Neutrophil (primary cell): ENCODE measurements at regions not wholly inside any gene's neighbourhood (a gene's known extent, or its start where the extent isn't known, plus 50 kb on each side); places are given as distances from the start of the nearest gene placed in this dataset.

ENCODE experiments used
- H3K27ac ChIP-seq: fragments of 200-600 bp; sonication (generic); 2 replicates; pipeline ENCODE4 v1.5.1; 2016; ENCODE audit warnings: mild to moderate bottlenecking, moderate library complexity
- H3K27me3 ChIP-seq: fragments of 200-600 bp; sonication (generic); 2 replicates; pipeline ENCODE4 v1.6.0; 2016; ENCODE audit warnings: mild to moderate bottlenecking
- H3K36me3 ChIP-seq: fragments of 200-600 bp; sonication (generic); 2 replicates; pipeline ENCODE4 v1.5.1; 2017
- H3K4me1 ChIP-seq, 2 experiments: fragments of 200-600 bp in 1 of 2; sonication (generic) in 1 of 2; 1 replicate in 1 of 2; 2 replicates in 1 of 2; pipeline versions ENCODE4 v1.5.1 to v1.6.1; 2013 to 2016; ENCODE audit warnings: low read depth in 1 of 2, low read length in 1 of 2, mild to moderate bottlenecking in 1 of 2, moderate library complexity in 1 of 2; ENCODE audit not compliant: control insufficient read depth in 1 of 2, insufficient read depth in 1 of 2
- H3K4me3 ChIP-seq, 2 experiments: fragments of 200-600 bp in 1 of 2; sonication (generic) in 1 of 2; 1 replicate in 1 of 2; 2 replicates in 1 of 2; pipeline ENCODE4 v1.5.1; 2013 to 2016; ENCODE audit warnings: low read depth in 1 of 2, low read length in 1 of 2, mild to moderate bottlenecking in 1 of 2, moderate library complexity in 1 of 2
- H3K9me3 ChIP-seq: fragments of 200-600 bp; sonication (generic); 2 replicates; pipeline ENCODE4 v1.5.1; 2016
- TF ChIP-seq, protein P1 (sequence below): fragments of 200-600 bp; sonication (generic); IDR thresholded peaks from 2 replicates; pipeline ENCODE4 v1.5.1; 2016; ENCODE audit warnings: antibody characterized with exemption

DNA sequence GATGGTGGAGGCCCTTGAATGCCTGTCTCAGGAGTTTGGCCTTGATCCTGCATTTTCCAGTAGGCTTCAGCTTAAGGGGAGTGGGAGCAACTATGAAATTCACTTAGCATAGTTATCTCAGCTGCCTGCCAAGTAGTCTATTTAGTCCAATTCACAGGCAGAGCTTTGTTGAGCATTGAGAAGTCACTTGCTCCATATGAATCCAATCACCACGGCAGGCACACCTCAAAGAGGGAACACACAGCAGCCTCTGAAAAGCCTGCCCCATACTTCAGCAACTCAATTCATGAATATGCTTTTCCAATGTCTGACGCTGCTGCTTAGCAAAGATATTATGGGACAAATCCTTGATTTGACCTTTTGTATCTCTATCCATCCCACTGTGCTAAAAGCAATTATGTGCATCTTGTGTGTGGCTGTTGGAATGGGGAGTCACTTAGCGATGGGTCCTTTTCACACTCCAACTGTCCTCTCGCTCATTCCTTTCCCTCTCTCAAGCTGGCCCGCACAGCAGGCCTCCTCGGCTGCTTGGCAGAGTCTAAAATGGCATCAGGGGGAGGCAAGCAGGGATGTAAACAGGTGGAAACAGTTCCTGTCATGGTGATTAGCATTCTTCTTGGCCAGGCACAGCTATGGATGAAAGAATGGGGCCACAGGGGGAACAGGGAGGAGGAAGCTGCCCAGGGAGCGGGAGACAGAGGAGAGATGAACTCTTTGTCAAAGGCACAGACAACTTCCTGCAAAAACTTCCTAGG is 56.0 kb upstream of the LRPPRC start:
- TF ChIP-seq, protein P1, sequence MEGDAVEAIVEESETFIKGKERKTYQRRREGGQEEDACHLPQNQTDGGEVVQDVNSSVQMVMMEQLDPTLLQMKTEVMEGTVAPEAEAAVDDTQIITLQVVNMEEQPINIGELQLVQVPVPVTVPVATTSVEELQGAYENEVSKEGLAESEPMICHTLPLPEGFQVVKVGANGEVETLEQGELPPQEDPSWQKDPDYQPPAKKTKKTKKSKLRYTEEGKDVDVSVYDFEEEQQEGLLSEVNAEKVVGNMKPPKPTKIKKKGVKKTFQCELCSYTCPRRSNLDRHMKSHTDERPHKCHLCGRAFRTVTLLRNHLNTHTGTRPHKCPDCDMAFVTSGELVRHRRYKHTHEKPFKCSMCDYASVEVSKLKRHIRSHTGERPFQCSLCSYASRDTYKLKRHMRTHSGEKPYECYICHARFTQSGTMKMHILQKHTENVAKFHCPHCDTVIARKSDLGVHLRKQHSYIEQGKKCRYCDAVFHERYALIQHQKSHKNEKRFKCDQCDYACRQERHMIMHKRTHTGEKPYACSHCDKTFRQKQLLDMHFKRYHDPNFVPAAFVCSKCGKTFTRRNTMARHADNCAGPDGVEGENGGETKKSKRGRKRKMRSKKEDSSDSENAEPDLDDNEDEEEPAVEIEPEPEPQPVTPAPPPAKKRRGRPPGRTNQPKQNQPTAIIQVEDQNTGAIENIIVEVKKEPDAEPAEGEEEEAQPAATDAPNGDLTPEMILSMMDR: no peak
- H3K4me3 ChIP-seq: no peak overlapping the region
- no peak overlapping the region for H3K27ac ChIP-seq
- H3K27me3 ChIP-seq: no peaks in the 10 kb centered on the region
- no peaks in the 10 kb centered on the region for H3K4me1 ChIP-seq
- no peaks in the 10 kb centered on the region for H3K36me3 ChIP-seq
- no peaks in the 10 kb centered on the region for H3K9me3 ChIP-seq

DNA sequence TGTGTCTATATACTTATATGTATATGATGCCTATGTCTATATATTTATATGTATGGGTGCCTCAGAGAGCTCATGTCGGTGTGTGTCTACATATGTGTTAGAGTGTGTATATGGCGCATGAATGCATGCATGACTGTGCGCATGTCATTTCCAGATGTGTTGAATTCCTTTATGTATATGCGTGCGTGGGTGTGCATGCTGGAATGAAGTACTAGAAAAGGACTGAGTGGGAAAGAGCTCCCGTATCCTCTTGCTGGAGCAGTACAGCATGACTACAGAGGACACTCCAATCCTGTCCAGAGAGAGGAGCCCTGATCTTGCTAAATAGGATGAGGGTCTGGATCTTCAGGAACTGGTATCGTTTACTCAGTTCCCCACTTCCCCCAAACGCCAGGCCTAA is 56.8 kb upstream of the LRPPRC start:
- TF ChIP-seq, protein P1: no peak
- Histone ChIP-seq H3K9me3 (no peaks in the 10 kb centered on the region), H3K27me3 (no peaks in the 10 kb centered on the region), H3K27ac (no peak overlapping the region), H3K36me3 (no peaks in the 10 kb centered on the region), H3K4me1 (no peaks in the 10 kb centered on the region), H3K4me3 (no peak overlapping the region)

DNA sequence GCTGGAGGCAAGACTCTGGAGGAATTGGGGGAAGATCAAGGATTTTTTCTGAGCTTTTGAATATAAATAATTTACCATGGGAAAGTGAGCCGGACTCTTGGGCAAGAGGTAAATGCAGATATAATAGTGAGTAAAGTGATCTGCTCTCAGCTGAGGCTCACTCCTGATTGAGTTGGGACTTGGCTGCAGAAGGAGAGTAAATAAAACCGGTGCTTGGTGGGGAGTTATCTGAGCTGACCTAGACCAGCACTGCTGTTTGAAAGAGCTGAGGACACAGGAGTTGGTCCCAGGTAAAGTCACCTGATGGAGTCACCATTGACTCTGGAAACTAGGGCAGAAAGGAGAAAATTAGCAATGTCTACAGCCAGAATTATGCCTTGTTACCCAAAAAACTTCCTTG is 57.3 kb upstream of the LRPPRC start:
- H3K9me3 ChIP-seq: no peaks in the 10 kb centered on the region
- TF ChIP-seq, protein P1: no peak
- H3K4me3 ChIP-seq: no peak overlapping the region
- H3K36me3 ChIP-seq: no peaks in the 10 kb centered on the region
- no peak overlapping the region for H3K27ac ChIP-seq
- no peaks in the 10 kb centered on the region for H3K4me1 ChIP-seq
- no peaks in the 10 kb centered on the region for H3K27me3 ChIP-seq

DNA sequence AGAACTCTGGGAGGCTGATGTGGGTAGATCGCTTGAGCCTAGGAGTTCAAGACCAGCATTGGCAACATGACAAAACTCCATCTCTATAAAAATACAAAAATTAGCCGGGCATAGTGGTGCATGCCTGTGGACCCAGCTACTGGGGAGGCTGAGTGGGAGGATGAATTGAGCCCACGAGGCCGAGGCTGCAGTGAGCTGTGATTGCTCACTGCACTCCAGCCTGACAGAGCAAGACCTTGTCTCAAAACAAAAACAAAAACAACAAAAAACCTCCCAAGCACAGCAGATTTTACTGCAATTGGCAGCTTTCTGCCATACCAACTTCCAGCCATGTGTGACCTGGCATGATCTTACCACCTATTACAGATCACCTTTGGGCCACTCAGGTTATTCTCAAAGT is 57.7 kb upstream of the LRPPRC start:
- H3K27ac ChIP-seq: no peak overlapping the region
- no peak overlapping the region for H3K4me3 ChIP-seq
- H3K27me3 ChIP-seq: no peaks in the 10 kb centered on the region
- no peaks in the 10 kb centered on the region for H3K9me3 ChIP-seq
- TF ChIP-seq, protein P1: no peak
- no peaks in the 10 kb centered on the region for H3K36me3 ChIP-seq
- no peaks in the 10 kb centered on the region for H3K4me1 ChIP-seq

DNA sequence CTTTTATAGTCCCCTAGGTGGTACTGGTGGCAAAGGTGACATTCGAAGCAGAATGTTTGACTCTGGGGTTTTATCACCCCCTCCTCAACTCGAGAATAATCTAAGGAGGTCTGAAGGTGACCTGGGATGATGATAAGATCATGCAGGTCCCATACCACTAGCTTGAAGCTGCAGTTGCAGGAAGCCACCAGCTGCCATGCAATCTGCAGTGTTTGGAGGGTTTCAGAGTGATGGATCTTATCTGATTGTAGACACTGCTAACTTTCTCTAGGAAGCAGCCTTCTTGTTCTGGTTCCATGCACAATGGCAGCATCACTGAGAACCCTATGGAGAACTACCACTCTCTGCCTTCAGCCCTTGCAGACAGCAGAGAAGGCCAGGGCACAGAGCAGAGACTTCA is 59.4 kb upstream of the LRPPRC start:
- no peak overlapping the region for H3K27ac ChIP-seq
- no peaks in the 10 kb centered on the region for H3K27me3 ChIP-seq
- no peaks in the 10 kb centered on the region for H3K36me3 ChIP-seq
- H3K4me1 ChIP-seq: no peaks in the 10 kb centered on the region
- TF ChIP-seq, protein P1: no peak
- no peak overlapping the region for H3K4me3 ChIP-seq
- H3K9me3 ChIP-seq: no peaks in the 10 kb centered on the region
